ENCODE measurements at regions not wholly inside any gene's neighbourhood (a gene's known extent, or its start where the extent isn't known, plus 50 kb on each side); places are given as distances from the start of the nearest gene placed in this dataset.

DNA sequence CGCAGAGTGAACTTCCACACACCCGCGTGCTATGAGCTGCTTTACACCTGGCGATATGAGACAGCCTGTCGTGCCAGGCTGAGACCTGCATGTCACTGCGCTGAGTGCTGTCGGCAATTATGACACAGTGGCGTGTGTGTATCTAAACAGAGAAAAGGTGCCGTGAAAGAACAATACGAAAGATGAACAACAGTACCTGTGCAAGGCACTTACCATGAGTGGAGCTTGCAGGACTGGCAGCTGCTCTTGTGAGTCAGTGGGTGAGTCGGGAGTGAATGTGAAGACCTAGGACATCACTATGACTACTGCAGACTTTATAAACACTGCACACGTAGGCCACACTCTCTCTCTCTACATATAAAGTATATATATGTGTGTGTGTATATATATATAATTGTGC is 68.5 kb upstream of the DUSP22 start:
- FAIRE-seq, result no peak
- no peak for DNase-seq (ENCODE audit: low spot score in 2 of 2)

DNA sequence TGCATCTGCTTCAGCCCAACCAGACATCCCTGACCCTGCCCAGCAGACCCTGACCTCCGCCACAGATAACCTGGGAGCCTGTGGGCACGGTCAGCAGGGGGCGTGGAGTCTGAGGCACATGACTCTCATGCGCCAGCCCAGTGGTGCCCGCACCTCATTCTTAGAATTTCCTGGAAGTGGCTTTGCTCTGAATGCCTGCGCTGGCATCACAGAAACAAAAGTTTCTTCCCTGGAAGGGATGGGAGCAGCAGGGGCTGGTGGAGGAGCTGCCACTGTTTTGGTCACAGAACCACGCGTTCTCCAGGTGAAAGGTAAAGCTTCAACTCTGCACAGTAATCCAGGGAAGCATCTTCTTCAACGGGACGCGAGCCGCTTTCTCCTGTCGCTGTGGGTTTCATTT is 67.9 kb upstream of the DUSP22 start:
- FAIRE-seq (no peak), DNase-seq (ENCODE audit: low spot score in 2 of 2) (no peak)

DNA sequence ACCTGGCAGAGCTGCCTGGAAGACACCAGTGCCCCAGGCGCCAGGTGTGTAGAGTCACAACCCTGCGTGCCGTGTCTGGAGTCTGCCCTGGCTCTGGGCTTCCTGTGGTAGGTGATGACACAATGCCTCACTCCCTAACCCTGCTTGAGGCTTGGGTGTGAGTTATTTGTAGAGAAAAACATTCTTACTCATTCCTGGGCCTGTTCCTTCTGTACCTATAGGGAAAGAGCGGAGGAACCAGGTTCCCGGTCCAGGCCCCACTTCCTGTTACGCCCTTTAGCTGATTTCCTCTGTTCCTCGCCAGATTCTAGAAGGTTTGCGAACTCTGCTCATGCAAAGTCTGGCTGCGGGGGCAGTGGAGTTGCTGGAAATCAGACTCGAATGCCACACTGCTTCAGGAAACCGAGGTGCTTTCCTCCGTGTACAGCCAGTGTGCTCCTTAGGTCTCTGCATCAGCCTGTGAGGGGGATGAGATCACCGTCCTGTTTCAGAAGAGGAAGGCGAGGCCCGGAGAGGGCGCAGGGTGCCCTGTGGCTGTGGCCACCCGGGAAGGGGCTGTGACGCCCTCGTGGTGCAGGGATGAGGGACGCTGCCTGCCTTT is 67.1 kb upstream of the DUSP22 start:
- FAIRE-seq, result no peak

DNA sequence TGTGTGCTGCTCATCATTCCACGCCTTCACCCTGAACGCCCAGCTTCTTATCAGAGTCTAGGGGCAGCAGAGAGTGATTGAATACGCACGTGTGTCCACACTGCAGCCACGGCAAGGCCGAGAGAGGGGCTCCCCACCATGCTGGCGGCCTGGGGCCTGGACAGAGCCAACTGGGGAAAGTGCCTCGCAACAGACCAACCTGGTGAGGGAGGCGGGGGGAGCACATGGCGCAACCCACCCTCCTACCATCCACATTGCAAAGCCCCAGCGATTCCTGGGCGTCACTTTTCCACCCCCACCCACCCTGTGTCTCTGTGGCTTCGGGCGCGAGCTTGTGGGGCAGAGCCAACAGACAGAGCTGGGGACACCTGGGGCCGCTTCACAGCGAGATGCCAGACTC is 66.4 kb upstream of the DUSP22 start:
- DNase-seq (ENCODE audit: low spot score in 2 of 2), result no peak

More for the DNA sequence above, 67.1 kb upstream of the DUSP22 start:
- no peak for DNase-seq (ENCODE audit: low spot score in 2 of 2)

DNA sequence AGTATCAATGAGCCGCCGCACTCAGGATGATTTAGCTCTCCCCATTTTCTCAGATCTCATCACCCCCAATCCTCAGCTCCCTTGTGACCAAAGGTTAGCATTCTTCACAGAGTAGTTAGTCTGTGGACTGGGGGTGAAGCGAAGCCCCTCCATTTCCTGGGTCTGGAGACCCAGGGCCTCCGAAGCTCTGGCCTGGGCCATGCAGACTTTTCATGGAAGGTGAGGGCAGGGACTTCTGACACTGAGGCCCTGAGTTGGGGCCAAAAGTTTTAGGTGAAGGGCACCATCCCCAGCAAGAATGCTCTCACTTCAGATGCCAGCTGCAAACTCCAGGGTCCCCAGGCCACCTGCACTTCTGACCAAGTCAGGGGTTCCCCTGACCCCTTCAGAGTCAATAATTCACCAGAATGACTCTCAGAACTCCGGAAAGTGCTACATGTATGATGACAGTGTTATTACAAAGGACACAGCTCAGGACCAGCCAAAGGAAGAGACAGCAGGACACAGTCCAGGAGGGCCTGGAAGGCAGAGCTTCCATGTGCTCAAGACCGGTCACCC is 65.7 kb upstream of the DUSP22 start:
- FAIRE-seq (no peak), DNase-seq (ENCODE audit: low spot score in 2 of 2) (no peak)

More for the DNA sequence above, 66.4 kb upstream of the DUSP22 start:
- no peak for FAIRE-seq

DNA sequence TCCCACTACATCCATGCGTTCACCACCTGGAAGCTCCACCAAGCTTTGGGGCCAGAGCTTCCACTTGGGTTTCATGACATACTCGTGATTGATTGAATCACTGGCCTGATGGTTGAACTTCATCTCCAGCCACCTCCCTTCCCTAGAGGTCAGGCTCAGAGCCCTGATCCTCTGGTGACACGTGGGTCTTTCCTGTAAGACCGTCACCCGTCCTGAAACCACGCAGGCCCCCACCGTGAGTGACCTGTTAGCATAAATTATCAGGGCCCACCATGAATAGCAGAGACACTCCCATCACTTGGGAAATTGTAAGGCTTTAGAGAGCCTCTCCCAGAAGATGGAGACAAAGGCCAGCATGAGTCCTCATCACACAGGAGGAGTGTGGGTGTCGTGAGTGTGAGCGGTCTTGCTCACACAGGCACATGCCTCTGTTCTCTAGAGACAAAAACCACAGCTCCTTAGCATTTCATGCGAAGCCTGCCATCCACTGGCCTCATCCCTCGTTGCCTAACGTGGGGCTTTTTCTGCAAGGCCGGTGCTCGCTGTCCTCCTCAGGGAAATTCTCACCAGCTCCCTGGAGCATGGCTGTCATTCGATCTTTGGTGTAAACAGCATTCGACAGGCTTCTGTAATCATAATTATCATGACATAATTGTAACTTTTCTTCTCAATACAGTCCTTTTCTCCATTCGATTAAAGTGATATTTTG is 65.1 kb upstream of the DUSP22 start:
- peak; percentile 49 to 65 for DNase-seq (ENCODE audit: low spot score in 2 of 2)

DNA sequence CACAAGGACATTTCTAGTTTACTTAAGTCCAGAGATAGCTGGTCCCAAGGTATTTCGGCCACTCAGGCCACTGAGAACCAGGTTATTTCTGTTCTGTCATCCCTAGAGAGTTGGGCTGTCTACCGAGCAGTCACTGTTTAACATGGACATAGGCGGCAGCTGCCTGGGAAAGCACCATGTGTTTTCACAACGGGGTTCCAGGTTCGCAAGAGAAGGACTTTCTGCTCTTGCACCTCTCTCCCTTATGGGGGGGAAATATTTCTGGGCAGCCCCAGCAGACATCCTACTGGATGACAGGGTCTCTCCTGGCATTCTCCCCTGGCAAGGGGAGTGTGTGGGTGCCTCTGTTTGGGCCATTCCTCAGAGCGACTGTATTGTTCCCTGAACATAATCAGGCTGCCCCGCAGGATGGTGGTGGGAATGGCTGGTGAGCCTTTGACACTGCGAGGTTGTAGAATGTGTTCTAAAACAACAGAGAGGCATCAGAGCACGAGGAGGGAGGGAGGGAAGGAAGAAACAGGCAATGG is 64.4 kb upstream of the DUSP22 start:
- DNase-seq (ENCODE audit: low spot score in 2 of 2) (no peak), FAIRE-seq (no peak)

More for the DNA sequence above, 65.1 kb upstream of the DUSP22 start:
- FAIRE-seq, result no peak

DNA sequence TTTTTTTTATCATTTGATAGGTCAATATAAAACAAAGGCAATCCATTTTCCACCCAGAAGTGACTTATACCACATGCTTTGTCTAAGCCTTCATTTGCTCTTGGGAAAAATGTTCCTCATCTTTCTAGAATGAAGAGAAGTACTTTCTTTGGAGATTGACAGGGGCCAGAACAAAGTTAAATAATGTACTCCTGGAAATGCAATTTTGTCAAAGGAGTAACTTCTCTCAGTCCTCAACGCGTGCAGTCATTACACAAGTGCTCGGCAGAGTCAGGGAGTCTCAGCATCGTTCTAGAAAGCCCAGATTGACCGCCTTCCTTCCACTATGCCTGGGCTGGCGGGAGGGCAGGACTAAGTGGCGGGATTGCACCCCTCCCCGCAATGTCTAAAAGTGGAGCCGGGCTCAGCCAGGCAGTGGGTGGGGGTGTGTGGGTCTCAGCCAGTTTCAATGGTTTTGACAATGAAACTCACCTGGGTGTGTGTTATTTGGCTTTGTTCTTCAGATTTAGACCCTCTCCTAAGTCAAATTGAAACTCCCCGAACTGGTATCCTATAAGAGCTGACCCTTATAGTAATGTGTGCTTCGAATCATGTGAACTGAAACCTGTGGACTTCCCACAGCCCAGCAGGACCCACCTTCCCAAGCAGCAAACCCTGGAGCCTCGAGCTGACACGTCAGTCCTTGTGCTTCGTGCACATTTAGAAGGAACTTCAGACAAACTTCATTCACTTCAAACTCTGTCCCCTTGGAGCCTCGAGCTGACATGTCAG is 63.2 kb upstream of the DUSP22 start:
- no peak for DNase-seq (ENCODE audit: low spot score in 2 of 2)
- FAIRE-seq, result no peak

DNA sequence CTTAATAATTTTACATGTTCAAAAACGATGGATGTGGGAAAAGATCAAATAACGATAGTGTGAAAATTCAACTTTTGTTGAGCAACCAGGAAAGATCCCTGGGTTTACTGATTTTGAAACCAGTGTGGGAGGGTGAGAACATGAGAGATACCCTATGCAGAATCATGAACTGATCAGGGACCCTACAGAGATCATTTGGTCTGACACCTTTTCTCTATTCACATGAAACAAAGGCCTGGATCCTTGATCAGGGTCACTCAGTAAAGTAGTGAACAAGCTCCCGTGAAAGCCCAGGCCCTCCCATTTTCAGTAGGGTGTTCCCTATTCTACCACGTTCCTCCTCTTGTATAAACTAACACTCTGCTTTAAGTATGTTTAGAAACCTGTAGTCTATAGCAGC is 60.5 kb upstream of the DUSP22 start:
- DNase-seq (ENCODE audit: low spot score in 2 of 2), result no peak
- no peak for FAIRE-seq

DNA sequence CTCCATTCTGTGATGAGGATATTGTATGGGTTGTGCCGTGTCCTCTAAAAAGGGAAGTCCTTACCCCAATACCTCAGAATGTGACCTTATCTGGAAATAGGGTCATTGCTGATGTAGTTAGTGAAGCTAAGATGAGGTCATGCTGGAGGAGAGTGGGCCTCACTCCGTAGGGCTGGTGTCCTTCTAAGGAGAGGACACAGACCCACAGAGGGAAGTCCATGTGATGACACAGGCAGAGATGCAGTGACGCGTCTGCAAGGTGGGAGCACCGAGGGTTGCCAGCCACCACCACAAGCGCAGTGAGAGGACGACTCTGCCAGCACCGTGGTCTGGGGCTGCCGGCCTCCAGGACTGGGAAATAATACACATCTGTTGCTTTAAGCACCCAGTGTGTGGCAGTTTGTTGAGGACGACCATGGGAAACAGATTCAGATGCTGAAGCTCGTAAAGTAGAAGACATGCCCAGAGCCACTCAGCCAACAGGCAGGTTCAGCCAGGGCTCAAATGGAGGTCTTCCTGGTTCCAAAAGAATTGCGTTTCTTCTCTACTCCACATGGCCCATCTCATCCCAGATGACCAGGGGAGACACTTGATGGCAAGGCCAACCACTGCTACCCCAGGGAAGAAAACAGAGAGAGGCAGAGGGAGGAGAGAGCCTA is 59.2 kb upstream of the DUSP22 start:
- DNase-seq (ENCODE audit: low spot score in 2 of 2) (no peak), FAIRE-seq (no peak)

DNA sequence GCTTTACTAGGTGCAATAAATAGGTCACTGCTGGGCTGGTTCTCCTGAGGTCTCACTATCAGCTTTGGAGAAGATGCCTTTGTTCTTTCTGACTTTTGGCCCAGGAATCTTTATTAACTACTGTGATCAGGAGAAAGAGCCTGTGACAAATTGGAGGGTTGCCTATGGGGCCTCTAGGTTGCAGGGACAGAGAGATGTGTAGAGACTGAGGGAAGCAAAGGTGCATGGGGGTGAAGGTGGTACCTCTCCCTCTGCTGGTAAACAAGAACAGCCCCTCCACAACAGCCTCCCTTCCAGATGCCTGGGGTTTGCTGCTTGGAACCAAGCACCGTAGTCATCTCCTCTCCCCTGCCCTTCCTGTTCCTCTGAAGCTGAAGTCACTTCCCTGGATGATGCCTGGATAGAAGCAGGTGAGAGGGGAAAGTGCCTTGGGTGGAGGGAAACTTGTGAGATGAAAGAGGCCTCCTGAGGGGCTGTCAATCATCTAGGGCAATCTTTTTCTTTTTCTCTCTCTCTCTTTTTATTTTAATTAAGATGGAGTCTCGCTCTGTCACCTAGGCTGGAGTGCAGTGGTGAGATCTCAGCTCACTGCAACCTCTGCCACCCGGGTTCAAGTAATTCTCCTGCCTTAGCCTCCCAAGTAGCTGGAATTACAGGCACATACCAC is 57.4 kb upstream of the DUSP22 start:
- no peak for FAIRE-seq

DNA sequence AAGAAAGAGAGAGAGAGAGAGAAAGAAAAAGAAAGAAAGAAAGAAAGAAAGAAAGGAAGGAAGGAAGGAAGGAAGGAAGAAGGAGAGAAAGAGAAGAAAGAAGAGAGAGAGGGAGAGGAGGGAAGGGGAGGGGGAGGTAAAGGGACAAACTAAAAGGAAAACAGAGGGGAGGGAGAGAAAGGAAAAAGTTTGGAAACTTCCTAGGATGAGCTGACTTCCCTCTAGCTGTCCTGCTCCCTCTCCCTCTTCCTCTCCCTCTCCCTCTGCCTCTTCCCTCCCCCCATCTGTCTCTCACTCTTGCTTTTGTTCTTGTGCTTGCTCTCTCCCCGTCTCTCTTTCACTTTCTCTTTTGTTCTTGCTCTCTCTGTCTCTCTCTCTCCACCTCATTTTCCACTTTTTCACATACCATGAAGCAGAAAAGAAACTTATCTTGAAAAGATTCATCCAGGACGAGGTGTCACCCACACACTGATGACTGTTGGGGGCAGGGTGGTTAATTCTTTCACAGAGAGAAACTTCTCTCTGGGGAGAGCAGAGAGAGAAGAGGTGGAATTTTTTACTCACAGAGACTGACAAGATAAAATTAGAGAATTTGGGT is 56.4 kb upstream of the DUSP22 start:
- FAIRE-seq (no peak), DNase-seq (ENCODE audit: low spot score in 2 of 2) (no peak)

More for the DNA sequence above, 57.4 kb upstream of the DUSP22 start:
- no peak for DNase-seq (ENCODE audit: low spot score in 2 of 2)

DNA sequence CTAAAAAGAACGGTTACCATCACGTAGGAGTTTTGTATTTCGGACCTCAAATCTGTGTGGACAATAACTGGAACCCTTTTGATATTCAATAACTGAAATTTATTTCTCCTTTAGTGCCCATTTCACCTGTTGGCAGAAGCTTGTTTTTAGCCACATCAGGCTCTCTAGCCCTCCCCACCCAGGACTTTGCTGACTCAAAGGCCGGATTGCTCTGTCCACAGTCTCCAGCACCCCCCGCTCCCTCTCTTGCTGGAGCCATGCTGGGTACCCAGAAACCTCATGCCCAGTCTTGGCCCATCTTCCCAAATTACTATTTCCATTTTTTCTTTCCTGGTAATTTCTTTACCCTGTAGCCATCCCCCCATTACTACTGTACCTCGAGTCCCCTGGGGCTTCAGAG is 55.8 kb upstream of the DUSP22 start:
- FAIRE-seq (no peak), DNase-seq (ENCODE audit: low spot score in 2 of 2) (no peak)

DNA sequence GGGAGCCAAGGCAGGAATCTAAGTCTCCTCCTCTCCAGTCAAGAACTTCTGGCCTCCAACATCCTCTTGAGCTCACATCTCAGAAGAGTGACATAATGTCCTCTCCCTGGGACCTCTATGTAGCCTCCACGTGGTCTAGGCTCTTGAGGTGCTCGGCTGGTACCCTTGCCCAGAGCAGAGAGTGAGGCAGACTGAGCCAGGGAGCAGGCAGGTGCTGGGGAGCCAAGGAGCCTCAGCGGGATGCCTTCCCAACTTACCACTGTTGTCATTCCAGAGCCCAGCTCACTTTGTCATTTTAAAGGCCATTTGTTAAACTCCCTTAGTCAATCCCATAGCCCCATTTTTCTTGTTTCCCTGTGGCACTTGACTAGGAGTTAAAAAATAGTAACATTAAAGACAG is 52.1 kb upstream of the DUSP22 start:
- FAIRE-seq, result no peak
- DNase-seq (ENCODE audit: low spot score in 2 of 2), result no peak

DNA sequence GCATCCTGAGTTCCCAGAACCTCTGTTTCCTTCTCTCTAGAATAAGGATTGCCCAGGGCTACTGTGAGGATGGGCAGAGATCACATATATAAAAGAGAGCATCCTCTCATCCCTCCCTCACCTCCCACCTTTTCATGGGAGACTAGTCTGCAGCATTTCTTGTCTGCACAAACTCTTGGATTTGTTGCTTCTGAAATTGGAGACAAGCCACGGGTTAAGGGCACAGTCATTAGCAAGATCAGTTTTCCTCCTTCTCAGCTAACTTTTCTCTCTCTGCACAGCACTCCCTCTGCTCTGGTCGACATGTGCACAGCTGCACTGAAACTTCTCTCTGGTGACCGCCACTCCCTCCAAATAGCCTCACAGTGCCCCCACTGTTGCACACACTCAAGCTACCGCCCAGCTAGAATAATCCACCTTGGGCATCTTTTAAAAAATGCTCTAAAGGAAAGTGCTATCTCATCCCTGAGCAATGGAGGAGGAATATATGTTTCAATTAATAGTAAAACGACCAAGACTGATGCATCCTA is 50.9 kb upstream of the DUSP22 start:
- DNase-seq (ENCODE audit: low spot score in 2 of 2) (no peak), FAIRE-seq (no peak)
